Caco-2 (cell line): ENCODE measurements at regions not wholly inside any gene's neighbourhood (a gene's known extent, or its start where the extent isn't known, plus 50 kb on each side); places are given as distances from the start of the nearest gene placed in this dataset.

ENCODE experiments used
- BruUV-seq: library from RNA; stranded (reverse); fragments of 400-500 nt; replicated peaks from 2 replicates; lab custom pipeline; 2021; lab: Mats Ljungman, UMichigan
- CTCF ChIA-PET: fragments of 300-600 bp; sonication (Branson Sonifier 250); formaldehyde crosslinking; loops from one replicate; lab custom pipeline; 2022; ENCODE audit warnings: antibody characterized with exemption; lab: Charles Lee
- POLR2A ChIA-PET: fragments of 300-600 bp; sonication (Branson Sonifier 250); formaldehyde crosslinking; loops from one replicate; lab custom pipeline; 2022; ENCODE audit warnings: antibody characterized with exemption; lab: Charles Lee
- DNase-seq, 2 experiments: peaks; one replicate each; pipeline versions ENCODE4 v3.0.0 to v3.0.0-alpha.2; 2020 to 2022
- H3K27me3 ChIP-seq: replicated peaks from 2 replicates; pipeline ENCODE4 v1.6.0; 2011; ENCODE audit warnings: low read length; ENCODE audit not compliant: control insufficient read depth, insufficient read depth
- H3K36me3 ChIP-seq: 2 replicates; pipeline ENCODE4 v1.5.1; 2011; ENCODE audit warnings: low read length; ENCODE audit not compliant: control insufficient read depth, insufficient read depth
- H3K4me1 ChIP-seq: fragments of 250-450 bp; sonication (Bioruptor Pico); 2 replicates; pipeline ENCODE4 v1.5.1; 2020; ENCODE audit warnings: mild to moderate bottlenecking
- H3K4me3 ChIP-seq: 2 replicates; pipeline ENCODE4 v1.5.1; 2011; ENCODE audit warnings: low read depth, mild to moderate bottlenecking, control low read depth, low read length
- H3K9me3 ChIP-seq: fragments of 250-450 bp; sonication (Bioruptor Pico); 2 replicates; pipeline ENCODE4 v1.5.1; 2020; ENCODE audit warnings: mild to moderate bottlenecking, moderate library complexity
- H3K27ac Mint-ChIP-seq: one replicate; pipeline ENCODE4 v1.8.0; 2022; ENCODE audit warnings: mixed read lengths; ENCODE audit not compliant: unreplicated experiment
- H3K27me3 Mint-ChIP-seq: one replicate; pipeline ENCODE4 v1.8.0; 2022; ENCODE audit warnings: mixed read lengths; ENCODE audit not compliant: insufficient read depth, unreplicated experiment
- H3K36me3 Mint-ChIP-seq: one replicate; pipeline ENCODE4 v1.8.0; 2022; ENCODE audit warnings: mild to moderate bottlenecking, mixed read lengths; ENCODE audit not compliant: insufficient read depth, unreplicated experiment
- H3K4me1 Mint-ChIP-seq: one replicate; pipeline ENCODE4 v1.8.0; 2022; ENCODE audit warnings: low read depth, mixed read lengths; ENCODE audit not compliant: unreplicated experiment
- H3K4me3 Mint-ChIP-seq: one replicate; pipeline ENCODE4 v1.8.0; 2022; ENCODE audit warnings: mild to moderate bottlenecking, moderate library complexity, mixed read lengths; ENCODE audit not compliant: unreplicated experiment
- H3K9me3 Mint-ChIP-seq: one replicate; pipeline ENCODE4 v1.8.0; 2022; ENCODE audit warnings: mixed read lengths; ENCODE audit not compliant: unreplicated experiment
- CTCF ChIP-seq, 2 experiments: fragments of 200-600 bp in 1 of 2; IDR thresholded peaks; 1 replicate in 1 of 2; 2 replicates in 1 of 2; pipeline versions ENCODE4 v1.5.1 to v1.8.0; 2011 to 2022; ENCODE audit warnings: antibody characterized with exemption in 1 of 2, control low read depth in 1 of 2, inconsistent platforms in 1 of 2, low read depth in 1 of 2, low read length in 1 of 2, mild to moderate bottlenecking in 1 of 2, moderate library complexity in 1 of 2; ENCODE audit not compliant: insufficient read depth in 1 of 2, severe bottlenecking in 1 of 2, unreplicated experiment in 1 of 2
- intact Hi-C: fragments of 100-400 bp; cut with micrococcal nuclease; formaldehyde crosslinking; loops from one replicate; pipeline ENCODE4 v1.10.0; 2022; ENCODE audit not compliant: unreplicated experiment

DNA sequence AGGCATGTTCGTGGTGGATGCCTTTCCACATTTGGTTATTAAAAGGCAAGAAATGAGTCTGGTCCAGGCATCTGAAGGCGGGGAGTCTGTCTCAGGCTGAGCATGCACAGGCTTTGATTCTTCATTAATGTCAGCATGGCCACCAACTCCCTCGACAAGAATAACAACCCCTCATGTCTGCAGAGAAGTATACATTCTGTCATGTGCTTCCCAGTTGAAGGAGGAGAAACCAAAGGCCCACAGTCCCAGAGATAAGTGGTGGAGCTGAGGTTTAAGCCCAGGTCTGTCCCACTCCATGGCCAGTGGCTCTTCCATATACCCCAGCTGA is 61.6 kb upstream of the LAPTM5 start:
- no peaks in the 10 kb centered on the region for H3K9me3 Mint-ChIP-seq
- peaks cover 2% of the 10 kb centered on the region for H3K27me3 Mint-ChIP-seq
- no peaks in the 10 kb centered on the region for H3K36me3 Mint-ChIP-seq
- H3K4me1 Mint-ChIP-seq = no peaks in the 10 kb centered on the region
- no peaks in the 10 kb centered on the region for H3K27me3 ChIP-seq
- ChIA-PET CTCF (no interaction called here), POLR2A (no interaction called here)
- no peak for TF ChIP-seq CTCF (IDR thresholded peaks at IDR 0.05; ENCODE audit: insufficient read depth in 1 of 2, low read depth in 1 of 2, low read length in 1 of 2, severe bottlenecking in 1 of 2, unreplicated experiment in 1 of 2)
- no peak overlapping the region for H3K4me3 ChIP-seq
- DNase-seq = no peak
- intact Hi-C loops = no loop called here
- no peaks in the 10 kb centered on the region for H3K4me1 ChIP-seq
- no peak overlapping the region for H3K4me3 Mint-ChIP-seq
- no peak overlapping the region for H3K27ac Mint-ChIP-seq
- no peaks in the 10 kb centered on the region for H3K9me3 ChIP-seq
- no peaks in the 10 kb centered on the region for H3K36me3 ChIP-seq
- BruUV-seq = no TSS peak

GRCh38 chr1:30818568-30819243 is 61.1 kb upstream of the LAPTM5 start:
- Mint-ChIP-seq H3K27me3 (peaks cover 2% of the 10 kb centered on the region), H3K9me3 (no peaks in the 10 kb centered on the region), H3K27ac (no peak overlapping the region), H3K4me3 (no peak overlapping the region), H3K36me3 (no peaks in the 10 kb centered on the region), H3K4me1 (no peaks in the 10 kb centered on the region)
- no peak for DNase-seq
- Histone ChIP-seq H3K9me3 (no peaks in the 10 kb centered on the region), H3K27me3 (no peaks in the 10 kb centered on the region), H3K36me3 (no peaks in the 10 kb centered on the region), H3K4me3 (no peak overlapping the region), H3K4me1 (no peaks in the 10 kb centered on the region)
- BruUV-seq = no TSS peak
- ChIA-PET POLR2A (no interaction called here), CTCF (no interaction called here)
- TF ChIP-seq CTCF (IDR thresholded peaks at IDR 0.05; ENCODE audit: insufficient read depth in 1 of 2, low read depth in 1 of 2, low read length in 1 of 2, severe bottlenecking in 1 of 2, unreplicated experiment in 1 of 2) = no peak
- intact Hi-C loops = no loop called here

DNA sequence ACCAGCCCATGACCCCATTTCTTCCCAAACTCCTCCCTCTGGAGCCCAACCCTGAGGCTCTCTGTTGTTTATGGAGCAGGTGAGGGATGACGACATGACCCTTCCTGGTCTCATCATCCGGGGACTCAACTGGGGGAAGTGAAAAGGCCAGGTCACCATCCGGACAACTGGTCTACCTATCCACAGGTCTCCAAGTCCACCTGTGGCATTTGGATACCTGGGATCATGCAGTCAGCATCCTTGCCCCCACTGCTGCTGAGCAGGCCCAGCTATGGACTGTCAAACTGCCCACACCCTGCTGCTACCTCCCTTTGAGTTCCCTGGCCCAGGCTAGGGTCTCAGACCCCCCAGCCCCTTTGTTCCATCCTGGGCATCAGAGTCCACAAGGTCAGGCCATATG is 60.0 kb upstream of the LAPTM5 start:
- intact Hi-C loops = no loop called here
- no peaks in the 10 kb centered on the region for H3K36me3 Mint-ChIP-seq
- TF ChIP-seq CTCF (IDR thresholded peaks at IDR 0.05; ENCODE audit: insufficient read depth in 1 of 2, low read depth in 1 of 2, low read length in 1 of 2, severe bottlenecking in 1 of 2, unreplicated experiment in 1 of 2) = no peak
- Histone ChIP-seq H3K36me3 (no peaks in the 10 kb centered on the region), H3K4me3 (no peak overlapping the region), H3K27me3 (no peaks in the 10 kb centered on the region), H3K9me3 (no peaks in the 10 kb centered on the region), H3K4me1 (no peaks in the 10 kb centered on the region)
- ChIA-PET POLR2A (no interaction called here), CTCF (no interaction called here)
- DNase-seq = no peak
- H3K9me3 Mint-ChIP-seq = no peaks in the 10 kb centered on the region
- no TSS peak for BruUV-seq
- peaks cover 9% of the 10 kb centered on the region for H3K27me3 Mint-ChIP-seq
- H3K4me3 Mint-ChIP-seq = no peak overlapping the region
- H3K27ac Mint-ChIP-seq = no peak overlapping the region
- no peaks in the 10 kb centered on the region for H3K4me1 Mint-ChIP-seq
